Fibroblast of the aortic adventitia (primary cell): ENCODE measurements at regions not wholly inside any gene's neighbourhood (a gene's known extent, or its start where the extent isn't known, plus 50 kb on each side); places are given as distances from the start of the nearest gene placed in this dataset.

Source experiments
- DNase-seq: peaks from one replicate; pipeline ENCODE4 v3.0.0-alpha.2; 2010; ENCODE audit warnings: low read depth
- H3K4me3 ChIP-seq: 2 replicates; pipeline ENCODE4 v1.5.1; 2011; ENCODE audit warnings: low read depth, mild to moderate bottlenecking, control low read depth, low read length, moderate library complexity
- TF ChIP-seq, protein P1 (sequence below): IDR thresholded peaks from 2 replicates; pipeline ENCODE4 v1.5.1; 2011; ENCODE audit warnings: mild to moderate bottlenecking, low read length, control low read depth, inconsistent platforms; ENCODE audit not compliant: insufficient read depth

DNA sequence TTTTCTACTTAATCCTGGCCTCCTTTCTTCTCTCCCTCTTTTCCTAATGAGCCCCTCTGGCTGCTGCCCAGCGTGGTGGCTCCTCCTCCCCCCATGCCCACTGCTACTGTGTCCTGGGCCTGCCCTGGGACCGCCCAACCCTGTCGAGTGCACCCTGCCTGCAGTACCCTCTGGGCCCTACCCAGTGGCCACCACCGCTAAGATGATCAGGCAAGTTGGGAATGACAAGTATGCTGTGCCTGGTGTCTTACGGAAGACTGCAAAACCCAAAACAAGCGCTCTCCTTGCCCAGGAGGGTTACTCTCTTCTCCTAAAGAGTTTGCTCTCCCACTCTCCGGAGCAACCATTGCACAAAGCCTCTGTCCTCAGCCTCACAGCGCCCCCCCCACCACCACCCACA lies 273.7 kb downstream of the SYK start:
- no peak for DNase-seq
- no peak overlapping the region for H3K4me3 ChIP-seq
- TF ChIP-seq, protein P1, sequence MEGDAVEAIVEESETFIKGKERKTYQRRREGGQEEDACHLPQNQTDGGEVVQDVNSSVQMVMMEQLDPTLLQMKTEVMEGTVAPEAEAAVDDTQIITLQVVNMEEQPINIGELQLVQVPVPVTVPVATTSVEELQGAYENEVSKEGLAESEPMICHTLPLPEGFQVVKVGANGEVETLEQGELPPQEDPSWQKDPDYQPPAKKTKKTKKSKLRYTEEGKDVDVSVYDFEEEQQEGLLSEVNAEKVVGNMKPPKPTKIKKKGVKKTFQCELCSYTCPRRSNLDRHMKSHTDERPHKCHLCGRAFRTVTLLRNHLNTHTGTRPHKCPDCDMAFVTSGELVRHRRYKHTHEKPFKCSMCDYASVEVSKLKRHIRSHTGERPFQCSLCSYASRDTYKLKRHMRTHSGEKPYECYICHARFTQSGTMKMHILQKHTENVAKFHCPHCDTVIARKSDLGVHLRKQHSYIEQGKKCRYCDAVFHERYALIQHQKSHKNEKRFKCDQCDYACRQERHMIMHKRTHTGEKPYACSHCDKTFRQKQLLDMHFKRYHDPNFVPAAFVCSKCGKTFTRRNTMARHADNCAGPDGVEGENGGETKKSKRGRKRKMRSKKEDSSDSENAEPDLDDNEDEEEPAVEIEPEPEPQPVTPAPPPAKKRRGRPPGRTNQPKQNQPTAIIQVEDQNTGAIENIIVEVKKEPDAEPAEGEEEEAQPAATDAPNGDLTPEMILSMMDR: no peak

DNA sequence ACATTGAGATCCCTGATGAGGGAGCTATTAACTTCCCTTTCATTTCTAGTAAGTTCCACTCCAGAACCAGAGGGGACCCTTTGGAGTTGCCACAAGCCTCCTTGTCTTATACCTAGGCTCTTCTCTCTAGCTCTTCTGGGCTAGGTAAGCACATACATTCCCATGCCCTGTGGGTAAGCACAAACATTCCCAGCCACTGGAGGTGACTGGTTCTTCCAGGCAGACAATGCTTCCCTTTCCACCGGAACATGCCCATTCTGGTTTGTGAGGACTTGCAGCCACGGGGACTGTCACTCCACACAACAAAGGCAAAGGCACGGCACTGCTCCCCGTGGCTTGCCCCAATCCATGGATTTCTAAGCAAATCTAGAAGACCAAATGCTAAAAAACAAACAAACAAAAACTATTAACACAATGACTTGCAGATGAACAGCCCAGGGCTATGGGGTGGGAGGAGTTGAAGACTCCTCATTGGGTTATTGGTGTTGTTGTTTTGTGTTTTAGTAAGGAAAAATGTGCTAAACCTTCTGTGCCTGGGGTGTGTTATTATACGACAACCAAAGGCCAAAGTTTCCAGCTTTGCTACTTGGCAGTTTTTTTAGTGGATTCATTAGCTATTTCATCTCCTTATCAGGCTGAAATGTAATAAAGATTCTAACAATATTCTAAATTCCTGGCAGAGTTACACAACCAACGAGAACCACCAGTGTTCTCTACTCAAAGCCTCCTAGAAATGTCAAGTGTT lies 276.2 kb downstream of the SYK start:
- DNase-seq: no peak

DNA sequence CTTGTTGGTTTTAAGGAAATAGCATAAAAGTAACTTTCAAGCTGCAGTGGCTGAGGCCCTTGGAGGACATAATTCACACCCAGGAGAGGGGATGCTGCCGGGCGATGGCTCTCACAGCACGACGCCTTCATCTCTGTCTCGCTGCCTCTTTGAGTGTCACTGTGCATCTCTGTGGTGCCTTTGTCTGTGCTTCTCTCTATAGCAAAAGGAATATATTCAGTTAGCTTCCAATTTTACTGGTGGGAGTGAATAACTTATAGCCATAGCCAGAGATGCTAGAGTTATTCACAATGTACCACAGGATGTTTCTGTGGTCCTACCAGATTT lies 276.7 kb downstream of the SYK start:
- no peak for DNase-seq
- no peak overlapping the region for H3K4me3 ChIP-seq
- TF ChIP-seq, protein P1: no peak

More for the DNA sequence above, 276.2 kb downstream of the SYK start:
- H3K4me3 ChIP-seq: no peak overlapping the region
- TF ChIP-seq, protein P1: no peak

DNA sequence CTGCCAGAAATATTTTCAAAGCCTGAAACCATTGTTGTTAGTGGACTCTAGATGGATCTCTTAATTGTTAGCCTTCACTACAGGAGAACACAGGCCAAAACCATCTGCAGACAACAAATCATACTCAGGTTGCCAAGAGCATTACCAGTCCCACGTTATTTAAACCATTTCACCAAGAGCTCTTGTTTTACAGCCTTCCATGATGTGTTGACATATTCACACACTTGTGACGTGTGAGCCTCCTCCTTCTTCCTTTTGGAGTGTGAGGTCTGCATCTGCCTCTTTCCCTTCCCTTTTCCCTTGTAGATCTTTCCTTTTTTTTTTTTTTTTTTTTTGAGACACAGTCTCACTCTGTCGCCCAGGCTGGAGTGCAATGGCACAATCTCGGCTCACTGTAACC lies 279.0 kb downstream of the AUH start:
- H3K4me3 ChIP-seq: no peak overlapping the region
- no peak for DNase-seq
- TF ChIP-seq, protein P1: no peak

DNA sequence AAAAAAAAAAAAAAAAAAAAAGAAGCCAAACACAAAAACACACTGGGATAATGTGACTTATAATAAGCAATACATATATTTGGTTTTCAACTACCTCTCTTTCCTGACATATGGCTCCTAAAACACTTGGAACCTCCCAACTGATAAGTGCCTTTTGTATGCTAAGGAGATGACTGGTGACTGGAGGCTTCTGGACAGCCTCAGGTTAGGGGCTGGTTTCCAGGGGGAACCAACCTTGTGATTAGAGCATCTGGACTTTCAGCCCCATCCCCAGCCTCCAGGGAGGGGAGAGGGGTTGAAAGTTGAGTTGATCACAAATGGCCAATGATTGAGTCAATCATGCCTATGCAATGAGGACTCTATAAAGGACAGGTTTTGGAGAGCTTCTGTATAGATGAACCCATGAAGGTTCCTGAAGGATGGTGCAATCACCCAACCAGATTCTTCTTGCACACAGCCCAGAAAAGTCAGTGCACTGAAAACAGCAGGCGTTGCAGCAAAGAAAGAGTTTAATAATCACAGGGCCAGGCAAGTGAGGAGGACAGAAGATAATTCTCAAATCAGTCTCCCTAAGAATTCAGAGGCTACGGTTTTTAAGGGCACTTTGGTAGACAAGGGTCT lies 276.7 kb downstream of the AUH start:
- TF ChIP-seq, protein P1: no peak
- no peak for DNase-seq
- H3K4me3 ChIP-seq: no peak overlapping the region

DNA sequence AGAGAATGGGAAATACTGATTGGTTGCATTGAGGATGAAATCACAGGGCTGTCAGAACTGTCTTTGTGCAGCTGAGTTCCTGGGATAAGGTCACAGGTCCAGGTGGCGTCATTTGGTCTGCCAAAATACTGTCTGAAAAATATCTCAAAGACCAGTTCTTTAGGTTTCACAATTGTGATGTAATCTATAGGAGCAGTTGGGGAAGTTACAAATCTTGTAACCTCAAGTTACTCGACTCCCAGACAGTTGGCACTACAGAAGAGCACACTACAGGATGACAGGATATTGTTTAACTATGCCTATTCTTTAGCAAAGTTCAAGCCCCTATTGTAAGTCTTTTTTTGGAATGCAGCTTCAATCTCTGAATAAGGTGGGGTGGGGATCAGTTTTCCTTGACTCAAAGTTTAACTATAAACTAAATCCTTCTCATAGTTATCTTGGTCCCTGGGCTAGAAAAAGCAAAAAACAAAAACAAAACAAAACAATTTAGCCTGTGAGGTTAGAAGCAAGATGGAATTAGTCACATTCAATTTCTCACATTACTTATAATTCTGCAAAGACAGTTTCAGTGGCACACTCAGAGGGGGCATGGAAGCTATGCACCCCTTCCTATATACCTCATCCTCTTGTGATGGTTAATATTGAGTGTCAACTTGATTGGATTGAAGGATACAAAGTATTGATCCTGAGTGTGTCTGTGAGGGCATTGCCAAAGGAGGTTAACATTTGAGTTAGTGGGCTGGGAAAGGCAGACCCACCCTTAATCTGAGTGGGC lies 276.0 kb downstream of the AUH start:
- TF ChIP-seq, protein P1: no peak
- H3K4me3 ChIP-seq: no peak overlapping the region
- no peak for DNase-seq
